ENCODE measurements at regions not wholly inside any gene's neighbourhood (a gene's known extent, or its start where the extent isn't known, plus 50 kb on each side); places are given as distances from the start of the nearest gene placed in this dataset.

DNA sequence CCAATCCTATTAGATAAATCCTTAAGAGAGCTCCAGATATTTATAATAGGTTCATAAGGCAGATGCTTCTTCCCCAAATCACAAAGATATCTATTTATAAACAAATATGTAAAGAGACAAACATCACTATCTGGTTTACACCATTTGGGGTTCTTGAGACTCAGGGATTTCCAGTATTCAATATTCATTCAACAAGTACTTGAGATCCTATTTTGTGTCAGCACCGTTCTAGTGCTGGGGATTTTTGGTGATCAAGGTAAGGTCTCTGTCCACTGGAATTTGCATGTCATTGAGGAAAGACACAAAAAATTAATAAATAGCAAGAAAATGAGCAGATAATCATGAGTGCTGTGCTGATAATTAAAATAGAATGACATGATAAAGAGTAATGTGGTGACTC, 222.7 kb upstream of the FOXN3 start:
- Histone ChIP-seq H3K4me1 (no peaks in the 10 kb centered on the region), H3K4me3 (no peak overlapping the region), H3K36me3 (no peaks in the 10 kb centered on the region), H3K27me3 (no peaks in the 10 kb centered on the region), H3K27ac (replicated peaks in 1 of 4) (no peak overlapping the region), H3K9me3 (no peaks in the 10 kb centered on the region)
- TF ChIP-seq POLR2A (IDR thresholded peaks at IDR 0.05; ENCODE audit: low read depth), result no peak
- TF ChIP-seq POLR2AphosphoS5 (IDR thresholded peaks at IDR 0.05), result no peak
- no peak for DNase-seq (ENCODE audit: extremely low spot score)
- intact Hi-C loops (cut with DNase I), result no loop called here
- WGBS, result 95% methylated on average over 1 of the region's 1 CpG

DNA sequence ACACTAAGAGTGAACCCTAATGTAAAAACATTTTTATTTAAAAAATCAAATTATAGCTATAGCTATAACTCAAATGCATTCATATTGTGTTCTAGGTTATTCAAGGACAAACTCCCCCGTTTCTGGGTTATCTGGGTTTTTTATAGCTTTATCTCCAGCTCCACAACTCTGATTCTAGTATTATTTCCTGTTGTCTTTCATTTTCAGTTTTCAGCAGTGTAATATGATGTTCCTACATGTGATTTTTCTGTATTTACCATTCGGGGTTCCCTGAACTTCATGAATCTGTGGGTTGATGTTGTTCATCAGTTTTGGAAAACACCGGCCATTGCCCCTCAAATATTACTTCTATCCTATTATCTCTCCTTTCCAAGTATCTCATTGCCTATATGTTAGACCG, 221.9 kb upstream of the FOXN3 start:
- H3K27me3 ChIP-seq, result no peaks in the 10 kb centered on the region
- intact Hi-C loops (cut with DNase I), result no loop called here
- TF ChIP-seq EP300 (IDR thresholded peaks at IDR 0.05), result no peak
- TF ChIP-seq, protein P1, sequence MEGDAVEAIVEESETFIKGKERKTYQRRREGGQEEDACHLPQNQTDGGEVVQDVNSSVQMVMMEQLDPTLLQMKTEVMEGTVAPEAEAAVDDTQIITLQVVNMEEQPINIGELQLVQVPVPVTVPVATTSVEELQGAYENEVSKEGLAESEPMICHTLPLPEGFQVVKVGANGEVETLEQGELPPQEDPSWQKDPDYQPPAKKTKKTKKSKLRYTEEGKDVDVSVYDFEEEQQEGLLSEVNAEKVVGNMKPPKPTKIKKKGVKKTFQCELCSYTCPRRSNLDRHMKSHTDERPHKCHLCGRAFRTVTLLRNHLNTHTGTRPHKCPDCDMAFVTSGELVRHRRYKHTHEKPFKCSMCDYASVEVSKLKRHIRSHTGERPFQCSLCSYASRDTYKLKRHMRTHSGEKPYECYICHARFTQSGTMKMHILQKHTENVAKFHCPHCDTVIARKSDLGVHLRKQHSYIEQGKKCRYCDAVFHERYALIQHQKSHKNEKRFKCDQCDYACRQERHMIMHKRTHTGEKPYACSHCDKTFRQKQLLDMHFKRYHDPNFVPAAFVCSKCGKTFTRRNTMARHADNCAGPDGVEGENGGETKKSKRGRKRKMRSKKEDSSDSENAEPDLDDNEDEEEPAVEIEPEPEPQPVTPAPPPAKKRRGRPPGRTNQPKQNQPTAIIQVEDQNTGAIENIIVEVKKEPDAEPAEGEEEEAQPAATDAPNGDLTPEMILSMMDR (IDR thresholded peaks at IDR 0.05), result no peak
- TF ChIP-seq POLR2AphosphoS5 (IDR thresholded peaks at IDR 0.05), result no peak
- no peak for TF ChIP-seq POLR2A (IDR thresholded peaks at IDR 0.05; ENCODE audit: low read depth)
- no peaks in the 10 kb centered on the region for H3K9me3 ChIP-seq
- H3K36me3 ChIP-seq, result no peaks in the 10 kb centered on the region
- H3K27ac ChIP-seq (replicated peaks in 1 of 4), result no peak overlapping the region
- no peak overlapping the region for H3K4me3 ChIP-seq
- WGBS, result 85% methylated on average over 4 of the region's 4 CpGs
- H3K4me1 ChIP-seq, result no peaks in the 10 kb centered on the region
- no peak for DNase-seq (ENCODE audit: extremely low spot score)

DNA sequence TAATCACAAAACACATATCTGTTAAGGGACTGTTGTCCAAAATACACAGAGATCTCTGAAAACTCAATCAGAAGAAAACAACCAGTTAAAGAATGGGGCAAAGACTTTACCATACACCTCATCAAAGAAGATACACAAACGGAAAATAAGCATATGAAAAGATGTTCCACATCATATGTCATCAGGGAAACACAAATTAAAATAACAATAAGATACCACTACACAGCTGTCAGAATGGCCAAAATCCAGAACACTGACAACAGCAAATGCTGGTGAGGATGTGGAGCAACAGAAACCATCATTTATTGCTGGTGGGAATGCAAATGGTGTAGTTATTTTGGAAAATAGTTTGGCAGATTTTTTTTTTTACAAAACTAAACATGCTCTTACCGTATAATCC, 220.5 kb upstream of the FOXN3 start:
- intact Hi-C loops (cut with DNase I), result no loop called here
- H3K27me3 ChIP-seq, result no peaks in the 10 kb centered on the region
- no peaks in the 10 kb centered on the region for H3K36me3 ChIP-seq
- H3K4me1 ChIP-seq, result no peaks in the 10 kb centered on the region
- H3K4me3 ChIP-seq, result no peak overlapping the region
- H3K27ac ChIP-seq (replicated peaks in 1 of 4), result no peak overlapping the region
- no peak for DNase-seq (ENCODE audit: extremely low spot score)
- TF ChIP-seq, protein P1 (IDR thresholded peaks at IDR 0.05), result no peak
- WGBS, result 67% methylated on average over 2 of the region's 2 CpGs
- no peaks in the 10 kb centered on the region for H3K9me3 ChIP-seq

DNA sequence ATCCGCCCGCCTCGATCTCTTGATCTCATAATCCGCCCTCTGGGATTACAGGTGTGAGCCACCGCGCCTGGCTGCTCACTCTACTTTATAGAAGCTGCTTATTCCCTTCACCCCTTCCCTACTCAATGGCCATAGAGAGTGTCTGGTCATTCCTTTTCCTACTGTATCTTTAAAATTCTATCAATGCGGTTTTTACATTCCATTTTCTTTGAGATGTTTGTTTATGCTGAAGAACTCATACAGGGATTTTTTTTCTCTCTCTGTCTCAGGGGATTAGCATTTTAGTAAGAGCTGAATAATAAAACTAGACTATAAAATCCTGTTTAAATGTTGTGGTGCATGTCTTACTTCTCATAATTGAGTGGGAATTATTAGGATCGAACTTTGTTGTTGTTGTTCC, 218.6 kb upstream of the FOXN3 start:
- no peak for DNase-seq (ENCODE audit: extremely low spot score)
- H3K9me3 ChIP-seq, result no peaks in the 10 kb centered on the region
- no peak overlapping the region for H3K4me3 ChIP-seq
- no peaks in the 10 kb centered on the region for H3K4me1 ChIP-seq
- 93% methylated on average over 8 of the region's 8 CpGs for WGBS
- H3K27me3 ChIP-seq, result no peaks in the 10 kb centered on the region
- H3K27ac ChIP-seq (replicated peaks in 1 of 4), result no peak overlapping the region
- no peak for TF ChIP-seq EP300 (IDR thresholded peaks at IDR 0.05)
- no peak for TF ChIP-seq POLR2A (IDR thresholded peaks at IDR 0.05; ENCODE audit: low read depth)
- TF ChIP-seq, protein P1 (IDR thresholded peaks at IDR 0.05), result no peak
- TF ChIP-seq POLR2AphosphoS5 (IDR thresholded peaks at IDR 0.05), result no peak
- intact Hi-C loops (cut with DNase I), result no loop called here
- no peaks in the 10 kb centered on the region for H3K36me3 ChIP-seq

DNA sequence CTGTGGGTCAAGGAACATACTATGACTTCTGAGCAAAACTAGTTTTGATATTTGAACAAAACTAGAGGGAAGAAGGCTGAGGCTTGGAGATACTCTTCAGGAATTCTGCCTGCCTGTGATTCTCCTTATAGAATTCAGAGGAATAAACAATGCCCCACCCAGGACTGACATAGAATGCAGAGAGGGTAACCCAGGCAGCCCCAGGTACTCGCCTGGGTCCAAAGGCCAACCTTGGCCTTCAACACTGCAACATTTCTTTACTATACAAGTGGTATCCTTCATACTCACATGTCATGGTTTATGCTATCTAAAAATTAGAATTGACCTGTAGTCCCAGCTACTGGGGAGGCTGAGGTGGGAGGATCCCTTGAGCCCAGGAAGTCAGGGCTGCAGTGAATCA, 217.0 kb upstream of the FOXN3 start:
- TF ChIP-seq POLR2AphosphoS5 (IDR thresholded peaks at IDR 0.05) (no peak), EP300 (IDR thresholded peaks at IDR 0.05) (no peak)
- TF ChIP-seq, protein P1 (IDR thresholded peaks at IDR 0.05), result no peak

More for the DNA sequence above, 217.0 kb upstream of the FOXN3 start:
- H3K4me3 ChIP-seq, result no peak overlapping the region
- intact Hi-C loops (cut with DNase I), result no loop called here
- WGBS, result 92% methylated on average over 1 of the region's 1 CpG
- H3K27ac ChIP-seq (replicated peaks in 1 of 4), result no peak overlapping the region
- no peaks in the 10 kb centered on the region for H3K9me3 ChIP-seq
- no peaks in the 10 kb centered on the region for H3K4me1 ChIP-seq
- no peaks in the 10 kb centered on the region for H3K36me3 ChIP-seq
- H3K27me3 ChIP-seq, result no peaks in the 10 kb centered on the region
- no peak for DNase-seq (ENCODE audit: extremely low spot score)

Data from esophagus muscularis mucosa (tissue), 4 donors.